Effector CD4-positive, alpha-beta T cell (primary cell): ENCODE measurements at regions not wholly inside any gene's neighbourhood (a gene's known extent, or its start where the extent isn't known, plus 50 kb on each side); places are given as distances from the start of the nearest gene placed in this dataset.

Source experiments
- DNase-seq: peaks from one replicate; pipeline ENCODE4 v3.0.0-alpha.2; 2020

GRCh38 chr2:129431881-129432280, 547.6 kb upstream of the RAB6C start:
- no peak for DNase-seq

- DNase-seq, result no peak
Observed at GRCh38 chr2:129436809-129437208, 542.7 kb upstream of the RAB6C start.

GRCh38 chr2:129437725-129438124, 541.7 kb upstream of the RAB6C start:
- DNase-seq, result no peak

GRCh38 chr2:129438501-129439057, 540.9 kb upstream of the RAB6C start:
- no peak for DNase-seq

- DNase-seq, result no peak
Observed at GRCh38 chr2:129439406-129440302, 539.8 kb upstream of the RAB6C start.

- no peak for DNase-seq
Observed at GRCh38 chr2:129441610-129442009, 537.9 kb upstream of the RAB6C start.

- DNase-seq, result no peak
Observed at GRCh38 chr2:129443235-129443864, 536.1 kb upstream of the RAB6C start.

GRCh38 chr2:129443865-129444739, 535.4 kb upstream of the RAB6C start:
- DNase-seq, result no peak

GRCh38 chr2:129444751-129445150, 534.7 kb upstream of the RAB6C start:
- DNase-seq, result no peak

- DNase-seq, result no peak
Observed at GRCh38 chr2:129456691-129457090, 522.8 kb upstream of the RAB6C start.

- DNase-seq, result no peak
Observed at GRCh38 chr2:129457277-129457818, 522.1 kb upstream of the RAB6C start.

GRCh38 chr2:129458006-129458405, 521.5 kb upstream of the RAB6C start:
- DNase-seq, result no peak

- DNase-seq, result no peak
Observed at GRCh38 chr2:129458436-129458835, 521.0 kb upstream of the RAB6C start.

GRCh38 chr2:129459200-129459876, 520.1 kb upstream of the RAB6C start:
- DNase-seq, result no peak

- DNase-seq, result no peak
Observed at GRCh38 chr2:129459881-129460280, 519.6 kb upstream of the RAB6C start.

GRCh38 chr2:129460299-129461198, 518.9 kb upstream of the RAB6C start:
- DNase-seq, result no peak

- DNase-seq, result no peak
Observed at GRCh38 chr2:129462349-129462748, 517.1 kb upstream of the RAB6C start.

GRCh38 chr2:129462967-129463366, 516.5 kb upstream of the RAB6C start:
- no peak for DNase-seq

GRCh38 chr2:129464036-129464435, 515.4 kb upstream of the RAB6C start:
- no peak for DNase-seq

GRCh38 chr2:129464631-129465030, 514.8 kb upstream of the RAB6C start:
- no peak for DNase-seq

- DNase-seq, result no peak
Observed at GRCh38 chr2:129465045-129465444, 514.4 kb upstream of the RAB6C start.
